Glomerular visceral epithelial cell (primary cell): ENCODE measurements at regions not wholly inside any gene's neighbourhood (a gene's known extent, or its start where the extent isn't known, plus 50 kb on each side); places are given as distances from the start of the nearest gene placed in this dataset.

Experiments
- DNase-seq: peaks from one replicate; pipeline ENCODE4 v3.0.0-alpha.2; 2016; ENCODE audit errors: extremely low spot score

DNA sequence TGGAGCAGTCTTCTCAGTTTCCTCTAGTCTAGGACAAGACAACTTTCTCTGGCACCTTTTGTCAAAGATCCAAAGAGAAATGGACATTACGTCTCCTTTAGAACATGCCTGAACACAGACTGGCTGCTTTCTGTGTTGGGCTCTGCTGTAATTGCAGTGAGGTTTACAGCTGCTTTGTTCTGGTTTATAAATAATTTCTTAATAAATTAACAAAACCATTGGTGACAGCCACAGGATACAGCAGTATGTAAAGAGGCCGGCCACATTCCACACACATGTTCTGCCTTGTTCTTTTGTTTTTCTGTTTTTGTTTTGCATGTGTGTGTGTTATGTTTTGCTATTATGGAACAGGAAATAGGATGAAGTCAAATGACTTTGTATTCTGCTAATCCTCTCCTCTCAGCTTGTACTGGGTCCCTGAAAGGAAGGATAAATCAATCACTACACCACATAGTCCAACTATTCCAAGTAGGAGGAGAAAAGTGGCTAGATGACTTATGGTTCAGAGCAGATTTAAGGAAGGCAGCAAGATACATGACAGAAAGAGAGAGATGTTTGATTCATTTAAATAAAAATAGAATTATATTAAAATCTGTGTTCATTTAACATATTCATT lies 161.5 kb upstream of the ESRRG start:
- DNase-seq = no peak

DNA sequence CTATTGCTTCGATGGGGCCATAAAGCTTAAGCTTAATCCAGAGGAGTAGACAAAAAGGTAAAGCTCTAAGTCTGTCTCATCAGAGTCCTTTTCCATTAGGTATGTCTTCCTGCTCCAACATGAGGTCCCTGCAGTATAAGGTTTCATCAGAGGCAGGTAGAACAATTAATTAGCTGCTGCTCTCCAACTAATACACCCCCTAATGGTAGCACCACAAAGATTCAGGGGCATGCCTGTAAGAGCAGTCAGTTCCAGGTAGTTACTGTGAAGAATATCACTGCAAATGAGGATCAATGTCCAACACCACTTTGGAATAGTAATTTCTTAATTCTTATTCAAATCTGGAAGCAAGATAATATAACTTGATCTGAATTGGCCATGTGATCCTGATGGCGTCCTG lies 160.3 kb upstream of the ESRRG start:
- DNase-seq = no peak

DNA sequence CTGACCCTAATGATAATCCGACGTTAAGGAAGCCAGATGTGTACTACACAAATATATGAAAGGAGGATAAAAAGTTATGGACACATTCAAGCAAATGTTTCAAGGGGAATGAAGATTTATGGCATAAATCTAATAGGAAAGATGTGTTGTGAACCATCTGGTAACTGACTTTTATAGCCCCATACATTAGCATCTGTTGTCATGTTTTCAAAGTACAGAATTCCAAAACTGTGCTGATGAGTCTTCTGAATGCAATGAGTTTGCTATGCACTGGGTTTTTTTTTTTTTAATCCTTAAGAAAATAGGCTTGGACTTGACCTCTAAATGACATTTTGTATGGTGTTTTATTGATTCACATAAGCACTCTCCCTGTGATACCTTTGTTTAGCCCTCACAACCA lies 158.5 kb upstream of the ESRRG start:
- DNase-seq = no peak

DNA sequence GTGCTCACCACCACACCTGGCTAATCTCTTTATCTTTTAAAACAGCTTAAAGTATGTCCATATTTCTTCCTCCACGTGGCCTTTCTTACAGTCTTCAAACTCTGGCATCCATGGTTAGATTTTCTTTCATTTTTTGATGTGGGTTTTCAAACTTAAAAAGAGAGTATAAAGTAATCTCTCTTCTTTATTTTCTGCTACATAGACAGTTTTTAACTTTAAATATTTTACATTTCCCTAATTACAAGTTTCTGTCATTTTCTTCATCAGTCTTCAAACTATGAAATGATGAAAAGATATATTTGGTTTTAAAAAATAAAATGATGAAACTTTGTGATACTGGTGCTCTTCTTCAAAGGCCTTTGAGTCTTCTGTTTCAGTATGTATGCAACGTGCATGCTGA lies 143.5 kb upstream of the ESRRG start:
- DNase-seq = no peak

DNA sequence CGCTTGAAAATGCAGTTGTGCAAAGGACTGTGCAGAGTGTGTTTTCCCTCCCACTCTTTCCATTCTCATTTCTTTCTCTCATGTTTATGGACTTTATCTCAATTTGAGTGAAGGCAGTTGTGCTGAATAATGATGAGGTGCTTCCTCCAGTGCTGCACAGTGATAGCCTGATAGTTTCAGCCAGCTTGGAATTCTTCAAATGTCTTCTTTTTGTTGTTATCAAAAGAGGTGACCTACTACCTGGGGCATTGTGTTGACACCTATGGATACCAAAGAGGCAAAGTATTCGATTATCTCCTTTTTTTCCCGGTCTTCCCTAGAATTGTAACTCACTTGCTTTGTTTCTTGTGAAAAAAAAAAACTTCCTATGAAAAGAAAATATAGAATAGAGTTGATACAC lies 132.6 kb upstream of the ESRRG start:
- no peak for DNase-seq

DNA sequence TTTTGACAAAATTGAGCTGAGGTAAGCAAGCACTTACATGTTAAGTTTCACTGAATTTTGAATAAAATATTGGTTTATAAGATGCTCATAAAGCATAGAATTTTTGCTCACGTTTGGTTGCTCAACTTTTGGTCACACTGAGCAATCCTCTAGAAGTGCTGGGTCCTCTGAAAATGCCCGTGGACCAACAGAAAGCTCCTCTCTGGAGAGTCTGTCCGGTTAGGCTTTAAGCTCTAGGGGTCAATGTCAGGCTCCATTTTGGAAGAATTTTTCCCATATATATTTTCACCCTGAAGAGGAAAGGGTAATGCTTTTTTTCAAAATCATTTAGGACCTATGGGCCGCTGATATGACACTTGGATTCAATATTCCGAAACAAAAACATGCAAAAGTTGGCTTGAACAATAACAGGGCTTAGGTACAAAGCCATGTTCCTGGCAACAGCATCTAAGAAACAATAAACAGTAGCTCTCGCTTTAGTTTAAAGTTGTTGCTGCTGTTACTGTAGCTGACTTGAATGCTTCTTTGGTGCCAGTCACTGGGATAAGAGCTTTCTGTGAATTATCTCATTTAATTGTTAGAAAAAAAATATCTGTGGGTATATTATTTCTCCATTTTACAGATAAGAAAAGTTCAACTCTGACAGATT lies 131.7 kb upstream of the ESRRG start:
- DNase-seq = no peak

DNA sequence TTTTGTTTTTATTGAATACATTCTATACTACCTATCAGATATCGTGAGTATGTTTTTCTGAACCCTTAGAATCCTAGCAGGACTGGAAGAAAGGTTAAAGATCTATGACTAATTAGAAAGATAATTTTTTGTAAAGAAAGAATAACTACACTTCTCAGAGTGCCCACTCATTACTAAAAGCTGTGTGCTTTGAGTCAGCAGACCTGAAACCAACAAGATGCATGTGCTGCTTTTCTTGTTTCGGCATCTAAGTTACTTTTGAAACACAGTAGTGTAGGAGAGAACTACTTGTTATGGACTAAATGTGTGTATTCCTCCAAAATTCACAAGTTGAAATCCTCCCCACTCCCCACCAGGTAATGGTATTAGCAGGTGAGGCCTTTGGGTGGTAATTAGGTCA lies 127.8 kb upstream of the ESRRG start:
- DNase-seq = no peak

DNA sequence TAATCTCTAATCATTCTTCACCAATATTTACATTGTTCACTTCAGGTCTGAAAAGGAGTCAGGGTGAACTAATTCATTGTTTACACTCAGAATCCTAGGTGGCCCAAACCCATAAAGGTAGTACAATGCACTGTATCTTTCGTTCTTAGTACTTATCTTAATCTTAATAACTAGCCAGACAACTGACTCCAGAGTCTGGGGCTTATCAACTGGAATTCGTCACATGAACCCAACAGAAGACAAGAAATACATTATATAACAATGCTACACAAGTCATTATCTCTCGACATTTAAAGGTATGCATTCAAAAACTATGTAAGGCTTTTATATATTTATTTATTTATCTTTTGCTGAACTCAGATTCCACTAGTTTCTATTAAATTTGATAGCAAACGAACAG lies 125.9 kb upstream of the ESRRG start:
- DNase-seq = no peak

DNA sequence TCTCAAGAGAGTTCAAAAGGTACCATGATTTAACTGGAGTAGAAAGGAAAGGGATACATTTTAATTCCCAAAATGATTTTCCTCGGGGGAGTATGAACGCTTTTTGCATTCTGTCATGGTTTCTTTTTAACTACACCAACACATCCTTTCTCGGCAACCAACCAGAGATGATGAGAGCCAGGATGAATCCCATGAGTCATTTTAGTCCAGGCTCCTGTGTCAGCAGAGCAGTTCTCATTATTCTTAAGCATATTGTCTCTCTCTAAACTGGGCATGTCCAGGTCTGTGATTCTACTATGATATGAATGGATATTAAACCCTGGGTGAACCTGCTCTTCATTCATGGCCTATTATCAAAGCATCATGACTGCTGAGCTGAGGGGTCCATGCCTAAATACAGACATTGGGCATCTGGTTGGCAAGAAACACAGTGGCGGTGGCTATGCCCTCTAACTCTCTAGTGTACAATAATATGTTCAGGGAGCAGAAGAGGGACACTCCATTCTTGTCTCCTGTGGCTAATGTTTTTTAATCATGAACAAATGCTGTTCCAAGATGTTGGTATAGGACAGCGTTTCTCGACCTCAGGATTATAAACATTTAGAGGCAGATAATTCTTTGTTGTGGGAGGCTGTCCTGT lies 124.3 kb upstream of the ESRRG start:
- peak; percentile 60 for DNase-seq

DNA sequence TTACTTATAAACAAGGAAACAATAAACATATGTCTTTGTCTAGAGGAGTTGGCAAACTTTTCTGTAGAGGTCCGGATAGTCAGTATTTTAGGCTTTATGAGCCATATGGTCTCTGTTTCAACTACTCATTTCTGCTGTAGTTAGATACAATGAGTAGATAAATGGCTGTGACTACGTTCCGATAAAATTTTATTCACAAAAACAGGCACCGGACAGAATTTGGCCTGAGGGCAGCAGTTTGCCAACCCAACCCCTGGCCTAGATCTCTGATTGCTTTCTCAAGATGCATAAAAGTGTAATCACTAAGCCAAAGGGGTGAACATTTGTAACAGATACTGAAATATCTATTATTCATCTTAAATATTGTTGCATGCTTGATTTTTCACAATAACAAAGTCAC lies 123.1 kb upstream of the ESRRG start:
- no peak for DNase-seq

DNA sequence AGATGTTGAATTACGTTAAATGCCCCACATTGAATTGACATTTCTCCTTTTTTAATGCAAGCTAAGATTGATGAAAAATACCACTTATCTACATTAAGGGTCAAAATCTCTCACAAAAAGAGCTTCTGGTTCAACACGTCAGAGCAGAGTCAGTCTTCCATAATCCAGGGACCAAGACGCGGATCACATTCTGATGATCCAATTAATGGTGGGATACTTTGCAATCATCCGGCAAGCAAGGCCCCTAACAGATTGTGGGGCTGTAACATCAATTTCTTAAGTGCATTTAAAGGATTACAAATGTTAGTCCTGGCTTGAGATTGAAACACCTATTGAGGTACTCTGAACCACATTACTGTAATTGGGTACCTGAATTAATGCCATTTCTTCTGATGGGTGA lies 120.2 kb upstream of the ESRRG start:
- DNase-seq = no peak

DNA sequence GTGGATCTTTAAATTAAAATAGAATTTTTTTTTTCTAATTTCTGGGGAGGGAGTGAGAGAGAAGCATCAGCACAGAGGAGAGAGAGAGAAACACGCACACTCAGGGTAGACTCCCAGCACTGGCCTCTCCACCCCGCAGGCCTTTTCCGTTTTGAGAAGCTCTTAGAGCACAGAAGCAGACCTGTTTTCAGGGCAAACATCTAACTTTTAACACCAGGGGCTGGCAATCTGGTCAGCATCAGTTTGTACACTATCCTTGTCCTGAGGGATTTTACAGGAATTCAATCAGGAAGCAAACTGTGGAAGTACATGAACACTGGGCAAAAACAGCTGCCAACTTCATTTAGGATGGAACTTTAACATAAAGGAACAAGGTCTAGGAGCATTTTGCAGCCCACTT lies 117.9 kb upstream of the ESRRG start:
- DNase-seq = no peak

DNA sequence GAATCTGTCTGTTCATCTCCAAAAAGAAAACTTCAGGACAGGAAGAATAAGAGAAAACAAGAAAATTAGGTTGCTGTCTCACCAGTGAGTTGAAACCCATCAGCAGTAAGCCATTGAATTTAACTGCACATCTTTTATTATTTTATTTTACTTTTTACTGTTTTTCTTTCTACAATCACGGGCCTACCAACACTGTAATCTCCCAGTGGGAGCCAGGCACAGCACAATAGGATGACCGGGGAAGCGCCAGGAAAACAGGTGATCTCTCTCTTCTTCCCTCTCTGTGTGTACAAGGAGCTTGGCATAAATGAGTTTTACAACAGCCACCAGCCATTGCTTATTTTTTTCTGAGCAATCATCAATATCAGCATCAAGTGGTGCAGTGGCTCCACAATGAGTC lies 113.1 kb upstream of the ESRRG start:
- DNase-seq = no peak

DNA sequence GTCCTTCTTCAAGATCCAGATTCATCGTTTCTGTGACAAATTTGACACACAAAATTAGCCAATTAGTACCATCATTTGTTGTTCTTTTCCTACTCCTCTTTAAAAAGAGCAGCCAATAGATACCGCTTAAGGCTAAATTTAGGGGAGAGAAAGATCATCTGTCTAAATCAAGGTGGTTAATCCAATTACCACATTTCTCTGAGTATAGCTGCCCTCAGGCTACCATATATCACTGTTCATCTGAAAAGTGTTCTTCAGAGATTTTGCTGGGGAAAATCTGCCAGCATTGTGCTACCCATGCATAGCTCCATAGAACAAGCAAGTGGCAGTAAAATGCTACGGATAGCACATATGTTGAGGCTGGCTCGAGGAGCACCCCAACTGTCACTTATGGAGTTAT lies 110.3 kb upstream of the ESRRG start:
- no peak for DNase-seq

DNA sequence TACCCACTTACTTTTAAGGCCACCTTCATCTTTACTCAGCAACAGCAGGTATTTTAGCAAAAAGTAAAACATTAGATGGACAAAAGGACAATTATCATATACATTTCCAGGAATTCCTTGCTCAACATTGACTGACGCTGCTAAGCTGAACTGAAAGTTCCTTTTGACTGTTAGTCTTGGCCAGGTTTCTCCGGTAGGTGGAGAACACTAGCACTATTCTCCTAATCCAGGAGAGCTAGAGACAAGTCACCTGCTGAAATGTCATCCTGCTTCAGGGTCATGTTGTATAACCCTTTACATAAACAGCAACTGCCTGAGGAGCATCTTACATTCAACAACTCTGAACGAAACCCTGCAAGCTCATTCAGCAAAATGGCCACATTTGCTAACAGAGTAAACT lies 109.0 kb upstream of the ESRRG start:
- no peak for DNase-seq

DNA sequence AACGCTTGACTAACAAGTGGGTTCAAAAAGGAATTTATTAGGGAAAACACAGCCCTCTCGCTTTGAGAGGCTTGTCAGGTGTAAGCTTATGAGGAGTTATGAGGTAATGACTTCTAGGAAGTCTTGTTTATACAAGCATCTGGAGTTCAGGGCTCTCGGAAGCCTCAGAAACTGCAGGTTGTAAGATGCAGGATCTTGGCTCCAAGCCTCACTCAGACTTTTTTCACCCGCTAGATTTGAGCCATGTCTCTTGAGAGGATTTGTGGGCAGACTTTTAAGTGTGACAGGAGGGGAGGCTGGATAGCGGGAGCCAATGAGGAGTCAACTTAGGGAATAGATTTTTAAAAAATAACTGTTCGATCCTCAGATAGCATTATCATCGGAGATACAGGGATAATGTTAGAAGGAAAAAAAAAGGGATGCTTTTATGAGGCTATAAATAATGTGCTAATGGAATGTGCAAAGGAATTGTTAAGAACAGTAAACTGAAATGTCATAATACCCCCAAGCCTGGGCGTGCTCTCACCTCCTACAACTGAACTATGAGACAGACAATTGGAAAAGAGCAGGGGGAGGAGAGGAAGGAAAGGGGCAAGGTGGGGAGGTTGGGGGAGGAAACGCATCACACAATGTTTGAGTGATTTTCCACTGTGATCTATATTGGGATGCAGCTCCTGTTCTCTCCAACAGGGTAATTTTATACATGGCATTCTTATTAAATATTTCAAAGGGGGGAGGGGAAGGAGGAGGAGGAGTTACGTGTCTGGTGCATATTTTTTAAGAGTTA lies 107.4 kb upstream of the ESRRG start:
- no peak for DNase-seq

DNA sequence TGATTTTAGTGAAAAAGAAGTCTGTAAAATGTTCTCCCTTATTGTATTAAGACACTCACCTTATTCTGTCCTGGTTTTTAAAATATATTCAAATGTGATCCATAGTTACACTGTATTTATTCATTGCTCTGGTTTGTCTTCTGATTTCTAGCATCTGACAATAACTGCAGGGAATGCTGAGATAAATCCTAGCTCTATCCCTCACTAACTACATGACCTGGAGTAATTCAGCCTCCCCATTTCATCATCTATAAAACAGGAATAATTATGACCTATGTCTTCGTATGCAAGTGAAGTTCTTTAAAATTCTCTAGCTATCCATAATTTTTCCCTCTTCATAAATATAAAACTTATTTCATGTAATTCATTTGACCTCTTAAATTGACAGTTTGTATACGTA lies 104.0 kb upstream of the ESRRG start:
- DNase-seq = no peak

DNA sequence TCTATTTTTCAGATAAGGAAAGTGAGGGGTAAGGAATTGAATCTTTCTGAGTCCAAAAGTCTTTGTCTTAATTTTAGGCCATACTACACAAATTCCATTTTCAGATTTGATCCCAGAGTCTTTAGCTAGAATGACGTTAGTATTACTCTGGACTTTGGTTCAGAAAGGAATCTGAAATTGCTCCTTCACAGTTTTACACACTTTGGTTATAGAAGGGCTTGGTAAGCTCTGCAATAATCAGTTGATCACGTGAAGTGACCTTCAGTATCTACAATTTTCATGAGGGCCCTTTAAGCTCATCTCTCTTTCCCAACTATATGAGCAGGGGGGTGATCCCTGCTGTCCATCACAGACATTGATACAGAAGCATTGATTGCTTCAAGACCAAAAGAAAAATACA lies 103.4 kb upstream of the ESRRG start:
- no peak for DNase-seq

DNA sequence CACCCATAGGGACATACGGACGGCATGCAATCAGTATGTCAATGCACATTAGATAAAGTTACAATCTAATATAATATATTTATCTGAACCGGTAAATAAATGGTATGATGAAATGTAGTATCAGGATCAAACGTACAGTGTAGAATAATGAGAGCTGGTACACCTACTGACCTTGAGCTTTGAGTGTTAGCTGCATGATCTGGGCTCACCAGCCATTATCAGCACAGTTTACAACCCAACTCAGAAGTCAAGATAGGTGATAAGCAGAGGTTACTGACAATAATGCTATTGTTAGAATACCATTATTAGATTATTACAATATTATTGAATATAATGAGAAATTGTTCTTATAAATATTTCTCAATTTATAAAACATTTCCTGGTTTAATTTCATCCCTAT lies 103.0 kb upstream of the ESRRG start:
- no peak for DNase-seq

DNA sequence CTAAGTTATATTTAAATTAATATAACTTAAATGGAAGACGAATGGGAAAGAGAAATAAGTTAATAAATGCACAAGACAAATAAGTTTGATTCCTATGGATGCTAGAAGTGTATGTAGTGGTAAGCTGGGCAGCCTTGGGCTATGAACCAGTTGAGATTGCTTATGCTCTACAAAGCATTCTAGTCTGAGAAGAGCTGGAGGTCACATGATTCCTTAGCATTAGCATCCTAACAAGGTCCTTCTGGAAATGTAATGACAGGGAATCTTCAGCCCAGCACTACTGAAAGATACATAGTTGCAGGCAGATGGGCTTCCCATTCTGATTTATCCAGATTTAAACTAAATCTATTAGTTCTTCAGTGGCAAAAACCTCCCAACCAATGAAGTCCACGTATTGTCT lies 102.3 kb upstream of the ESRRG start:
- no peak for DNase-seq

DNA sequence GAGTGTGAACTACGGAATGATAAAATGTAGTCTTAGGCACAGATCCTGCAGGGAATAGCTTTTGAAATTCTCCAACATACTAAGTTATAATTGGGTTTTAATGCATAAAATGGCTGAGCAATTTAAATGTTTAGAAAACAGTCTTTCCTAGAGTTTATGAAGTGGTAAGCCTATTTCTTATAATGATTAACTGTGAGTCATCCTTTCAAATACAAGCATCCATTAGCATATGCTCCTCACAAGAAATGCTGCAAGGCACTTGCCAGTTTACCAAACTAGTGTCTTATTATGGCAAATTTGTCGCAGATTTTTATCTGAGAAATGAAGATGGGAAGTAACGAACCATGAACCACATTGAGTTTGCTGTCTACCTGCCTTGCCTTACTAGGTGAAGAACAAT lies 101.3 kb upstream of the ESRRG start:
- DNase-seq = peak; percentile 26

DNA sequence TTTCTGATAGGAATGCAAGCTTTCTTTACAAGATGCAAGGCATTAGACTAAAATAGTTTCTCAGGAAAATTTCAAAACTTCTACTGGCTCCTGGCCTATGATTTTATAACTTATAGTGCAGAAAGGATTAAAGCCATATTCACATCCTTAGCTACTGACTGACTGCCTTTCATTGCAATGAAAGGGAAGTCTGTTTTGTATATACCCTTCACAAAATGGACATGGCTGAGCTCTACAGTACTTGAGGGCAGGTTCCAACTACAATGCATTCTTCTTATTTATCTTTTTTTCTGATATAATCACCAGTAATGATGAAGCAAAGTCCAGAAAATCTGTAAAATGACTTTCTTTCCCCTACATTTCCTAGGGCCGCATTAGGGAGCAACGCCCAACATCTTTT lies 100.5 kb upstream of the ESRRG start:
- no peak for DNase-seq

DNA sequence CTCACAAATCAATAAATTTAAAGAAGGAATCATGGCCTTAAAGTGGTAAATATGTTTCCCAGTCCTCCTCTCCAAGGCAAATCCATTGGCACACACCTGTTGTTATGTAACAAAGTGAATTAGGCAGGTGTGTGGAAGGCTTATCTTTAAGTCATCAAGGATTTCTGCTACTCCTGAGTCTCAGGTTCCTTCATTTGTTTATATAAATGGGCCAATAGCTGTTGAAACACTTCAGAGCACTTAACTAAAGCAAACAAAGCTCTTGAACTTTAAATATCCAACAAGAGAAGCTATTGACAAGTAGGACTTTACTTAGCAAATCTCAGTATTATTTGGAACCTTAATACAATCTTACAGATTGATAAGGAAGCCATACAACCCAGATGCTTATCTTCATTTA lies 99.3 kb upstream of the ESRRG start:
- no peak for DNase-seq
